CD1c-positive myeloid dendritic cell (primary cell): ENCODE measurements at regions not wholly inside any gene's neighbourhood (a gene's known extent, or its start where the extent isn't known, plus 50 kb on each side); places are given as distances from the start of the nearest gene placed in this dataset.
A peak's percentile ranks its signal among the peaks of the same experiment; 100 is the strongest.

Experiments
- DNase-seq: peaks from one replicate; pipeline ENCODE4 v3.0.0-alpha.2; 2016; ENCODE audit errors: extremely low spot score

DNA sequence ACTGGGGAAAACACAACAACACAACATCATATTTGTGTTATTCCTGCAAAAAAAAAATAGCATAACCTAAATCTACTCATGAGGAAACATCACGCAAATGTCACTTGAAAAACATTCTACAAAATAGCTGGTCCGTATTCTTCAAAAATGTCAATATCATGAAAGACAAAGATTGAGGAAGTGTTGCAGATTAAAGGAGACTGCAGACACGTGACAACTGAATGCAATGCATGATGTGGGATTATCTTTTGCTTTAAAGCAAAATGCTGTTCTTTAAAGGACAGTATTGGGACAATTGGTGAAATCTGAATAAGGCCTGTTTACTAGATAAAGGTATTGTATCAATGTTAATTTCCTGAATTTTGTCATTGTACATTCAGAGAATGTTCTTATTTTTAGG is 157.7 kb downstream of the SMIM20 start:
- peak; percentile 64 for DNase-seq

DNA sequence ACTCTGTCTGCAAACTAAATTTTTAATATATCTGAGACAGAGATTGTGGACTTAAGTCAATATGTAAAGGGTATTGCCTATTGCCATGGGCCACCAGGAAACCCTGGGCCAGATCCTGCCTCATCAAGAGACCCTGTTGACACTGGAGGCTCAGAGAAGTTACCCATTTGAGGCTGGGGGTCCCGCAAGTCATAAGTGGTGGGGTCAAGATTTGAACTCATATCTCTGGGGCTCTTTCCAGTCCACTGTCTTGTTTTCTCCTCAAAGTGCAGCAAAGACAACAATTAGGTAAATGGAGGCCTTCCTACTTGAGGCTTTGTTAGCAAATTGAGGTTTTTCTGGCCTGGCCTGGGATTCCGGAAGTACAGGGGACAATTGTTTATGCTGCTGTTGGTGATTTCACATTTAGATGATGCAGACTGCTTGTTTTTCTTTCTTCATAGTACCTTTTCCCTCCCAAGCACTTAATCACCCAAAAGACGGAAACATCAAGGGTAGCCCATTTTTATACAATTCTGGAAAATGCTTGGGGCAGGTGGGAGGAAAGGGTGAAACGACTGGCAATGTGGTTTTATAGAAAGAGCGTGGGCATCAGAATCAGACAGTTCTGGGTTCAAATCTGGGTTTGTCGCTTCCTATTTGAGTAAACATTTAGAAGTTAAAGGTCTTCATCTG is 160.0 kb downstream of the SMIM20 start:
- DNase-seq = peak; percentile 78

DNA sequence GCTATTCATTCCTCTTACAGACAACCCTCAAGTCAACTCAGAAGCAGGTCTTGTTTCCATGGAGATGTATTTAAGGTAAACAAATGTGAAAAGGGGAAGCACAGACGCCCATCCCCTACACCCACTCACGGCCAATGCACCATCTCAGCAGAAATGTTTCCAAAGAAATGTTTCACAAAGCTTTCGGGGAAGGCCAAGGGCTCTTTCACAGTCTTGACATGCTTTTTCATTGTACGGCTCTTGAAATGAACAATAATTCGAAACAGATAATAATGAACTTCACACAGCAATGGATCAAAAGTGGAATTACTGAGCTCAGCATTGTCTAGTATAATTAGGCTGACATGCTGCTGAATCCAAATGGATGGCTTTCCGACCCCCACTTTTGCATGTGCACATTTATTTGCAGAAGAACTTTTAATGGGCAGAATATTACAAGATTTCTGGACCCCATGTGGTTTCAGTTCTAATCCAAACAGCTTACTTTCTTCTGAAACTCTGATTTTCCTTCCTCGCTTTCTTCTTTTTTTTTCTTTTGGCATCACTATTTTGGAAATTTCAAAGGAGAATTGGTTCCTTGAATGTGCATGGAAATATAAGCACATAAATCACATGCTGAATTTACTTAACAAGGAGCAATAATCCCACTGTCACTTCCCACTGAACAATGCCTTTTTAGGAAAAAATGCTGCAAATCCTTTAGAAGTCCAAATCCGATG is 160.9 kb downstream of the SMIM20 start:
- peak; percentile 98 for DNase-seq

DNA sequence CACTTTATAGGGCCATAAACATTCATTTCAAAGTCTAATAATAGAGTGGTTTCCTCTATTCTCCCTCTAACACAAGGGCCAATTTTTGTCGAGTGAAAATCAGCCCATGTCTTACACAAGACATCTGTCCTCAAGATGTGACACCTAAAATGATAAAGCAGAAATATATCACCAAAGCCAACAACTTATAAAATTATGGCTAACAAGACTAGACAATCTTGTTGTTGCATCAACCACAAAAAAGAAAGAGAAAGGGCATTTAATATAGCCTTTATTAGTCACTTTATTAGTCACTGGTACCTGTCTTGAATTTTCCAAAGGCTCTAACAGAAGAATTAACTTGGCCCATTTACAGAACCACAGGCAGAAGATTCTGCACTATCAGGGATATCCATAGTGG is 161.6 kb downstream of the SMIM20 start:
- peak; percentile 71 for DNase-seq

DNA sequence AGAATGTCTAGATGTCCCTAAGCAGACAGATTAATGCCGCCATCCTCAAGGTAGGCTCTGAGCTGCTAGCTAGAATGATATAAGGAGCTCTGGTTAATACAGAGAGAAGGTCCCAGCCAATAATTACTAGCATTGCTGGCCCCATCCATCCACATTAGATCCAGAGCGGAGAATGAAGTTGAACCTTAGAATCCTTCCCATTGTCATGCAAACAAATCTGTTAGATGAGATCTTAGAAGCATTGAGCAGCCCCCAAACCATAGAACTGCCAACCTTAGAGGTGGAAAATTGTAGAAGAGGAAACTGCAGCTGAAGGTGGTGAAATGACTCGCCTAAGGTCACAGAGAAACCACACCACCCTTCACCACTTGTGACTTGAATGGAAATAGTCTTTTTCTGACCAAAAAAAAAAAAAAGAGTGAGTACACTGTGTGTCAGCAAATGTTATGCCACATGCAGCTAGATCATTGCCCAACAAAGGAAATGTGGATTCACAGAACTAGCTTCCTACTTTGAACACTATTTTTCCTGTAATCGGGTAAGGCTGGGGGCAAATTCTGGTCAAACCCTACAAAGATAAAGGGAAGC is 162.1 kb downstream of the SMIM20 start:
- peak; percentile 92 for DNase-seq

DNA sequence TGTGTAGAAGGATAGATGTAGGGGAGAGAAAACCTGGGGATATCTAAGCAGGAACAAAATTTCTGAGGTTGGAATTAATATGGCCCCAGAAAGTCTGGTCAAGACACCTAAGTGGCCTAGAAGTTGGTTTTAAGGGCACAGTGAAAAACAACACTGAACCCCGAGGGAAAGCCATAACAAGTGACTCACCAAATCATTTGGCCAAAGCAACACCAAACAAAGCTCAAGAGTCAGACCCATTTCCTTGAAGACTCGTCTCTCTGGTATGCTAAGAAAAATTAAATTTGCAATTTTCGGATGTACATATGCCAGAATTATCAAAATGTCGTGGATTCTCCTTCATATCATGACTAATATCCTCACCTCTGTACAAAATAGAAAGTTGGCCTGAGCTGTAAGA is 162.9 kb downstream of the SMIM20 start:
- no peak for DNase-seq

DNA sequence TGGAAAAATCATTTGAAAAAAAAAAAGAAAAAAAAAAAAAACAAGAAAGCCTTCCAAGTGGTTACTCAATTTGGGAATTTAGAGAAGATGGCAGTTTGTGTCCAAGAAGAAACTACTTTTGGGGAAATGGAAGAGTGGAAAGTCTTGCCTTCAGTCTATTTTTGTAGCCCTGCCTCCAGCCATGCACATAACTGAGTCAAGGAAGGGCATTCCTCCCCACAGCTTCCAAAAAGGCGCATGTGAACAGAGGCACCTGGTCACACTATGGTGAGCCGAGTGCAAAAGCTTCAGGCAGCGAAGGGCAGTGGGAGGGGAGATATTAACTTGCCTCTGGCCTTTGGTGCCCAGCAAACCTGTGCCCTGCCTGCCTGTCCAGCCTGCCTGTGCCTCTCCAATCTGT is 163.7 kb downstream of the SMIM20 start:
- no peak for DNase-seq

DNA sequence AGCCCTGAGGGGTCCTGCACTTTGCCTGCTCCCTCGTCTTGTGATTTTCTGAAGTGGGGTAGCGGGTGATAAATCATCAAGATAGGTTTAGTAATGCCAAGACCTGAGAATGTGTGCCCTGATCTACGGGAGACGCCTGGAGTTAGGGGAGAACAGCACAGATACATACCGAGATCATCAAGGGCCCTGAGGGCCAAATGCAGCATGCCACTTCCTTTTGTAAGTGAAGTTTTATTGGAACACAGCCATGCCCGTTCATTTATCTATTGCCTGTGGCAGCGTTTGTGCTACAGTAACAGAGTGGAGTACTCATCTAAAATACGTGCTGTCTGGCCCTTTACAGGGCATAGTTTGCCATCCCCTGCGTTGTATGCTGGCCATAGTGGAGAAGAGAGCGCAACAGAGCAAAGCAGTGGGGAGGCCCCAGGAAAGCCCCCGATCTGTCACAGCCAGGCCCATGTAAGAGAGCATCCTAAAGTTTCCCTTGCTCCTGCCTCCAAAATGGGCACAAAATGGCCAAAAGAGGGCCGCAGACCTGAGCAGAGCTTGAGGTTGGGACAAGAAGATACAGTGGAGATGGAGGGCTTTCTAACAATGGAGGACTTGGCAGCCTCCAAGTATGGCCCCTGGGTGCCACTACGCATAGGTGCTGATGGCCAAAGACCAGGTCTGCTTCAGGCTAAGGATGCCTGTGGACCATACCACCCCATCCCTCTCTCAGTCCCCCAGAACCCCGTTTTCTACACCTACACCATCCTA is 167.0 kb downstream of the SMIM20 start:
- no peak for DNase-seq

DNA sequence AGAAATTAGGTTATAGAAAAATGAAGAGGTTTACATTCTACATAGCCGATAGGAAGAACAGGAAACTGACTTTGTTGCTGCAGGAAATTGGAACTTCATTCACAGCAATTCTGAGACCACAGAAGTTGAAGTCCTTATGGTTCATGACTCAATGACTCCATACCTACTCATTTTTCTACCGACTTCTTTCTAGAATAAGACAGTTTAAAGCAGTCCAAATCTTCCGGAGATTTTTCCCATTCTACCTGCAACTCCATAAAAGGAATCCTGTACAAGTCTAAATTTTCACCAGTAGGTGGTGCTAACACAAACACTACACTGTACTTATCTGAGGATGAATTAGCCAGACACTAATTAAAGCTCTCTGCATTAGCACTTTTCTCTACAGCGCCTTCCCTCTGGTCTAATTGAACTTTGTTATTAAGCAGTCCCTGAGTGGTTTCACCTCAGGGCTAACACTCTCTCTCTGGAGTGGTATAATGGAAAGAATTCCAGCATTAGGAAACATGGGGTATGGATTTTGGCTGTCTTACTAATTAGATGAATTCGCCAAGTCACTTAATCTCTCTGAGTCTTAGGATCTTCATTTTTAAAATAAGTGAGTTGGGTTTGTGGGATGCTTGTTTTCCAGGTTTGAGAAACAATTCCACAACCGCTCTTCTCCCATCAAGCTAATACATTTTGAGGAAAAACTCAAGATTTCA is 167.9 kb downstream of the SMIM20 start:
- peak; percentile 59 for DNase-seq

DNA sequence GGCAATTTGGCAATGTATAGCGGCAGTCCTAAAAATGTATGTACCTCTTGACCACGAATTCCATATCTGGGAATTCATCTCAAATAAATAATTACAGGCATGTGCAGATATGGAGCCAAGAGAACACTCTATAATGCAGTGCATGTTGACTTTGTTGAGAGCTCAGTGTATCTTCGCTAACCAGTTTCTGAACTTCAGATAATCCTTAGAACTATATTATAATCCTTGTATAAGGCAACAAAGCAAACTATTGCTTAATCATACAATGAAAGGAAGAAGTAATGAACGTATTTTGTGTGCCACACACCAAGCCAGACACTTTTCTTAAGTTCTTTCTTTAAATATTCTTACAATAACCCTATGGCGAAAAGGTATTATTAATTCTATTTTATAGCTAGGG is 168.5 kb downstream of the SMIM20 start:
- DNase-seq = no peak

DNA sequence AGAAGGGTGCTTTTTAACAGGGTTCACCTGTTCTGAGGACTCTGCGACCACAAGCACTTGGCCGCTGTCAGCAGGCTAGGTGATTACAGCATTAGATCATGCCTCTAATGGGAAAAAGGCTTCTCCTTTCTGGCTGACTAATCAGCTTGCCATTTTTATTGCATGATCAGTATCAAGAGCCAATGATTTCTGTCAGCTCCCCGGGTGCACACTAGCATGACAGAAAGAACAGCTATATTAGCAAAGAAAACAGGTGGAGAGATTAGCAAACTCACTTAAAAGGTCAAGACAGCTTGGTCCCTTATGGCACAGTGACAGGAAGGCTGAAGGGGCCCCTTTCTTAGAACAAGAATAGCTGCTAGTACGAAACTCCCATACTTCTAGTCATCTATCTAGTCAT is 170.0 kb downstream of the SMIM20 start:
- no peak for DNase-seq

DNA sequence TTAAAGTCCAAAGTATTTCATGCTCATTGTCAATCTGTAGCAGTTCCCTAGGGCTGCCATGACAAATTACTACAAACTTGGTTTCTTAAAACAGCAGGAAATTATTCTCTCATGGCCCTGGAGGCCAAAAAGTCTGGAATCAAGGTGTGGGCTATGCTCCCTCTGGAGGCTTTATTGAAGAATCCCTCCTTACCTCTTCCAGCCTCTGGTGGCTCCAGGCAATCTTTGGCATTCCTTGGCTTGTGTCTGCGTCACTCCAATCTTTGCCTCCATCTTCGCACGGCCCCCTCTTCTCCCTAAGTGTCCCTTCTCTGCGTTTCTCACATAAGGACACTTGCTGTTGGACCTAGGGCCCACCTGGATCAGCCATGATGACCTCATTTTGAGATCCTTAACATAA is 170.4 kb downstream of the SMIM20 start:
- no peak for DNase-seq

DNA sequence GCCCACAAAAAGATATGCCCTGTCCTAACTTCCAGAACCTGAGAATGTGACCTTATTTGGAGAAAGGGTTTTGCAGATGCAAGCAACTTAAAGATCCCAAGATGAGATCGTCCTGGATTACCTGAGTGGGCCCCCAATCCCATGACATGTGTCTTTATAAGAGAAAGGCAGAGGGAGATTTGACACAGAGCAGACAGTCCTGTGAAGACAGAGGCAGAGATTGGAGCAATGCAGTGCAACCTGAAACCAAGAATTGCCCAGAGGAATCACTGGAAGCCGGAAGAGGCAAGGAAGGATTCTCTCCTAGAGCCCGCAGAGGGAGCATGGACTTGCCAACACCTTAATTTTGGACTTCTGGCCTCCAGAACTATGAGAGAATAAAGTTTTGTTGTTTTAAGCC is 171.5 kb downstream of the SMIM20 start:
- DNase-seq = no peak

DNA sequence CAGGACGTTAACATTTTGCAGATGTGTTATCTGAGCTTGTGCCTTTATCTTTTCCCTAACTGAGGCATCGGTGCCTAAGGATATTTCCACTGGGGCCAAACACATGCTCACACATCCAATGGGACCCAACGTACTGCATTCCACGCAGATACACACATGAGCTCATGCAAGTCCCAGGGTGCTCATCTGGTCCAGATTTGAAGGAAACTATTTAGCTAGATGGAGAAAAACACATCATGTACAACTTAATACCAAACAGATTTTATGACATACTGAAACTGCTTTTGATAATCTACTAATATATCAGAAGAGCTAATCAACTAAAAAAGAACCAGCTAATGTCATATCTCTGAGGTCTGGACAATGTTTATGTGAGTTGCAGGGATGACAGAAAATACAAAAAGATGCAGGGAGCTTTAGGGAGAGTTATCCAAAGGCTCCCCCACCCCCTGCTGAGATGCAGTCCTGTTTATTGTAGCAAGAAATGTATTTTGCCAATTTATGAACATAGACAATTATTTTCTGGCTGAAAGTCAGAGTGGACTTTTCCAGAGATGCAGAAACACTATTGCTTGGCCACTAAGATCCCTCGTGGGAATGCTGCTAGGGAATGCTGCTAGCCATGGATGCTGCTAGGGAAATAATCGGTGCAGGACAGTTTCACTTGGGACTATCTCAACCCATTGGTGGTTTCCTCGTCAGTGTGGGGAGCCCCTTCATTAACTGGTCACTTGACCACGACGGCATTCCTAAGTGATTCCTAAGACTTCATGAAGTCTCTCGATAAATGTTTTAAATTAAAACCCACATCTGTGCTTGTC is 172.8 kb downstream of the SMIM20 start:
- DNase-seq = no peak

DNA sequence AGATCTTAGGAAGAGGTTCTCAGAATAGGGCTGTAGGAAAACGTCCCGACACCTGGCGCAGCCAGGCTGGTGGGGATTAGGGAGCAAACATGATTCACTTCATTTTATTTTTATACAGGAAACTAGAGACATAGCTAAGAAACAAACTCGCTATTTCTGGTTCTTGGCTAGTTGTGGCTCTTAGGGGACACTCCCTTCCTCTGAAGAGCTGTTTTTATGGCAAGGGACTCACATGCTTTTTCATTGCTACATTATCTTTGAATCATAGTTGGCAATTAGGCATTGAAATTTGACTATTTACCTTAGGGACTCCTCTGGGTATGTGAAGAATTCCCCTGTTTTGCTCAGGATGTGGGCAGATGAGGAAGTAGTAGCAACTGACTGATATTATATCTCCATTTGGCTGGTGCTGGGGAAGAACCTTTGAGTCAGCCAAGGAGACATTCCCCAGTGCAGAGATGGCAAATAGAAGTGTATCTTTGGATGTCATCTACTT is 174.5 kb downstream of the SMIM20 start:
- DNase-seq = peak; percentile 78

DNA sequence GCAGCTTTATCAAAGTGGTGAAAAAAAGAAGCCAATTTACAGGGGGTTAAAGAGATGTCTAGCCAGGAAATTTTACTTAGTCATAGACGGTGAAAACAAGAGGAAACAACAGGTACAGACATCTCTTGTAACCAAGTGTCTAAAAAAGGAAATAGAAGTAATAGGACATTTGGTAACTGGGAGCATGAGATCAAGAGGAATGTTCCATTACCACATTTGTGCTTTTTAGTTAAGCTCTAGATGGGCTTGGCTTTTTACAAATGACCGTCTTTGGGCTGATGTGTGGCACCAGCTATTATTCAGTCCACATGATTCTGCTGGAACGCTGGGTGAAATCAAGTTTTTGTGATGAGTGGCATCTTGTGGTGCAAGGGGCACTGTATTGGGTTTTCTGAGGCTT is 179.5 kb downstream of the SMIM20 start:
- DNase-seq = no peak

DNA sequence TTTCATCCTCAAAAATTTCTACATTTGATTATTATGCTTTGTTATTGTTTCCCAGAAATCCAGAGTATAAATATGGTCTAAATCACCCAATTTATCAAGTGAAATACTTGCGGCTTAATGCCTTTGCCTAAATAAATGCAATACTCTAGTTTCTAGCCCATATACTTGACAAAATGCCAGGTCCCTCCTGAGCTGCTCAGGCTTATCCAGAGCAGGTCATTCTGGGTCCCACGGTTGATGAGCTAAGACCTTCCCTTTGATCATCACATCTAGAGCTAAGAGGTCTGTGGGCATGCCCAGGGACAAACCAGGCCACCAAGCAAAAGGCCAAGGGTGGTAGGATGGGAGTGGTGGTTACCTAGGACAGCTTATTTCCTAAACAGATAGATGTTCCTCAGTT is 180.1 kb downstream of the SMIM20 start:
- DNase-seq = no peak

DNA sequence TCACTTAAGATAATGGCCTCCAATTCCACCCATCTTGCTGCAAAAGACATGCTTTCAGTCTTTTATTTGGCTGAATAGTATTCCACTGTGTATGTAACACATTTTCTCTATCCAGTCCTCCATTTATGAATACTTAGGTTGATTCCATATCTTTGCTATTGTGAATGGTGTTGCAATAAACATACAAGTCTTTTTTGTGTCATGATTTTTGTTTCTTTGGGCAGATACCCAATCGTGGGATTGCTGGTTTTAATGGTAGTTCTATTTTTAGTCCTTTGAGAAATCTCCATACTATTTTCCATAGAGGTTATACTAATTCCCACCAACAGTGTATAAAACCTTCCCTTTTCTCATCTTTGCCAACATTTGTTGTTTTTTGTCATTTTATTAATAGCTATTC is 180.9 kb downstream of the SMIM20 start:
- DNase-seq = no peak

DNA sequence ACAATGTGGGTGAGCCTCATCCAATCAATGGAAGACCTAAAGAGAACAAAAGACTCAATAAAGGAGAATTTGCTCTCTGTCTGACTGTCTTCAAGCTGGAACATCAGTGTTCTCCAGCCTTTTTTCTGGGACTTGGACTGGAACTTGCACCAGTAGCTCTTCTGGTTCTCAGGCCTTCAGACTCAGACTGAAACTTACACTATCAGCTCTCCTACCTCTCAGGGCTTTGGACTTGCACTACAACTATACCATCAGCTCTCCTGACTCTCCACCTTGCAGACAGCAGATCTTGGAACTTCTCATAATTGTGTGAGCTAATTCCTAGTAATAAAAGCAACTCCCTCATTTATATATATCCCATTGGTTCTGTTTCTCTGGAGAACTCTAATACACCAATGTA is 185.9 kb downstream of the SMIM20 start:
- DNase-seq = no peak

DNA sequence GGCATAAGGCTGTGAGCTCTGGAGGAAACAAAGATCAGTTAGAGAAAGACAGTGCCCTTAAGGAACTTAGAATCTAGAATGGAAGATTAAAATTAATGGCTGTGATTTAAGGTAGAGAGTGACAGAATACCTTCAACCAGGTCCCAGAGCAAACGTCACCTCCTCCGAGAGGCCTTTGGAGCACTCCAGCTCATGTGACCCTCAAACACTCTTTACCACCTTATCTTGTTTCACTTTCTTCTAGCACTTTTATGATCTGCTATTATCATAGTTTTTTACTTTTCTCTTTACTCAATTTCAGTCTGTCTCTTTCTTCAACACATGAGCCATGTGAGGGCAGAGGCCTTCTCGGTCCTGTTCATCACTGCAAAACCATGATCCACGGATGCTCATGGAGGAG is 187.0 kb downstream of the SMIM20 start:
- DNase-seq = no peak
